Panc1 (cell line): ENCODE measurements at regions not wholly inside any gene's neighbourhood (a gene's known extent, or its start where the extent isn't known, plus 50 kb on each side); places are given as distances from the start of the nearest gene placed in this dataset.

Source experiments
- CTCF ChIP-seq: fragments of 450-650 bp; IDR thresholded peaks from 2 replicates; pipeline ENCODE4 v1.5.1; 2017; ENCODE audit warnings: mild to moderate bottlenecking
- POLR2AphosphoS5 ChIP-seq: IDR thresholded peaks from 2 replicates; pipeline ENCODE4 v1.6.1; 2012; ENCODE audit warnings: mild to moderate bottlenecking, low read depth, low read length, moderate library complexity
- REST ChIP-seq, 2 experiments: IDR thresholded peaks; 2 replicates each; pipeline ENCODE4 v1.6.1; 2011 to 2012; ENCODE audit warnings: low read depth in 2 of 2, control low read depth in 1 of 2, low read length in 1 of 2, mild to moderate bottlenecking in 1 of 2, moderate library complexity in 1 of 2; ENCODE audit not compliant: insufficient read depth in 1 of 2

DNA sequence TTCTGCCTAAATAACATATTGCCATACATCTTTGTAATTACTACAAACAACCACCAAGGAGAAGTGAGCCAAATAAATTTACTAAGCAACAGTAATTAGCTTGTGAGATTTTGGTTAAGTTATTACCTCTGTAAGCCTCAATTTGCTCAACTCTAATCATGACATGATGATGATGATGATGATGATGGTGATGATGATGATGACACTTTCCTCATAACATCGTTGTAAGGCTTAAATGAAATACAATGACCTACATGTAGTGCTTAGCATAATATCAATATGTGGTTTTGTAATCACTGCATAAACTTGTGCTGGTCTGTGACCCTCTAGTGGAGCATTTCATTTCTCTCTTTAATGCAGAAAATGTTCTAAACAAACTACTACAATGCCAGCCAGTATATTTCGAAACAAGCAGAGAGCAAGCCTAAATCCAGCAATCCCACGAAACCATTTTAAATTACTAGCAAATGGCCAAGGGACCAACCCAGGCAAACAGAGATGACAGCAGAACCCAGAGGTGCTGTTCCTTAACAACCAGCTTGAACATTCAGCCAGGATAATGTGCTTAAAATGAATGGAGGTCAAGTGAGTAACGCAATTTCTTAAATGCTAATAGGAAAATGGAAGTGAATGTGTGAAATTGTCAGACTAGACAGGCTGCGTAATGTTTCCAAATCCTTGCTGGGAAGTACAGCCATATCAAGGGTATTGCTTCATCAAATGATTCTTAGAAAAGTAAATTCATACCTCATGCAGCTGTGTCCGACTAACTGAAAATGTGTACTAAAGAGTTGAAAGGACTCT is 281.9 kb upstream of the PUM3 start:
- TF ChIP-seq CTCF (no peak), POLR2AphosphoS5 (no peak), REST (IDR thresholded peaks at IDR 0.05; ENCODE audit: insufficient read depth in 1 of 2, low read depth in 2 of 2, low read length in 1 of 2) (no peak)
